Natural killer cell (primary cell): ENCODE measurements at regions not wholly inside any gene's neighbourhood (a gene's known extent, or its start where the extent isn't known, plus 50 kb on each side); places are given as distances from the start of the nearest gene placed in this dataset.
A peak's percentile ranks its signal among the peaks of the same experiment; 100 is the strongest.

ENCODE experiments used
- ATAC-seq, 3 donors: fragments of 150-1000 bp in 2 of 3; fragments of 200-7000 bp in 1 of 3; cut with Tn5 transposase; 1 replicate in 1 of 3; 2 replicates in 2 of 3; pipeline ENCODE4 v1.10.0; 2021; ENCODE audit warnings: mild to moderate bottlenecking in 2 of 3, moderate library complexity in 2 of 3
- DNase-seq, 2 donors: peaks; one replicate each; pipeline versions ENCODE4 v3.0.0 to v3.0.0-alpha.2; 2013 to 2021; ENCODE audit warnings: mixed read lengths in 1 of 2
- H3K27ac ChIP-seq: one replicate; pipeline ENCODE4 v1.5.1; 2013; ENCODE audit warnings: mild to moderate bottlenecking, low read length
- H3K27me3 ChIP-seq: one replicate; pipeline ENCODE4 v1.6.1; 2013; ENCODE audit warnings: low read length; ENCODE audit not compliant: control insufficient read depth, insufficient read depth
- H3K36me3 ChIP-seq: one replicate; pipeline ENCODE4 v1.6.1; 2013; ENCODE audit warnings: low read length; ENCODE audit not compliant: control insufficient read depth, insufficient read depth
- H3K4me1 ChIP-seq: one replicate; pipeline ENCODE4 v1.6.1; 2013; ENCODE audit warnings: low read length; ENCODE audit not compliant: control insufficient read depth, insufficient read depth
- H3K4me3 ChIP-seq: one replicate; pipeline ENCODE4 v1.5.1; 2013; ENCODE audit warnings: low read length
- H3K9me3 ChIP-seq: one replicate; pipeline ENCODE4 v1.6.1; 2013; ENCODE audit warnings: low read length; ENCODE audit not compliant: control insufficient read depth, insufficient read depth
- H3K27ac Mint-ChIP-seq, 2 donors: one replicate each; pipeline ENCODE4 v1.8.0; 2022; ENCODE audit warnings: mild to moderate bottlenecking in 2 of 2, mixed read lengths in 2 of 2, moderate library complexity in 1 of 2
- H3K27me3 Mint-ChIP-seq, 2 donors: one replicate each; pipeline ENCODE4 v1.8.0; 2022; ENCODE audit warnings: low read depth in 2 of 2, mixed read lengths in 2 of 2
- H3K36me3 Mint-ChIP-seq: one replicate; pipeline ENCODE4 v1.8.0; 2022; ENCODE audit warnings: mixed read lengths
- H3K4me1 Mint-ChIP-seq, 2 donors: one replicate each; pipeline ENCODE4 v1.8.0; 2022; ENCODE audit warnings: mixed read lengths in 2 of 2
- H3K4me3 Mint-ChIP-seq: one replicate; pipeline ENCODE4 v1.8.0; 2022; ENCODE audit warnings: mild to moderate bottlenecking, moderate library complexity, mixed read lengths
- H3K9me3 Mint-ChIP-seq, 2 donors: one replicate each; pipeline ENCODE4 v1.8.0; 2022; ENCODE audit warnings: mixed read lengths in 2 of 2
- WGBS: methylation state at CpG from one replicate; pipeline ENCODE4 v1.1.7; 2013; ENCODE audit warnings: missing lambda C conversion rate; ENCODE audit not compliant: insufficient coverage; 5-methylcytosine and 5-hydroxymethylcytosine counted together
- intact Hi-C: fragments of 100-400 bp; cut with micrococcal nuclease; formaldehyde crosslinking; loops from one replicate; pipeline ENCODE4 v1.14.2; 2022
- TF ChIP-seq, protein P1 (sequence below): fragments of 200-600 bp; IDR thresholded peaks from one replicate; pipeline ENCODE4 v1.8.0; 2022; ENCODE audit warnings: antibody characterized with exemption

DNA sequence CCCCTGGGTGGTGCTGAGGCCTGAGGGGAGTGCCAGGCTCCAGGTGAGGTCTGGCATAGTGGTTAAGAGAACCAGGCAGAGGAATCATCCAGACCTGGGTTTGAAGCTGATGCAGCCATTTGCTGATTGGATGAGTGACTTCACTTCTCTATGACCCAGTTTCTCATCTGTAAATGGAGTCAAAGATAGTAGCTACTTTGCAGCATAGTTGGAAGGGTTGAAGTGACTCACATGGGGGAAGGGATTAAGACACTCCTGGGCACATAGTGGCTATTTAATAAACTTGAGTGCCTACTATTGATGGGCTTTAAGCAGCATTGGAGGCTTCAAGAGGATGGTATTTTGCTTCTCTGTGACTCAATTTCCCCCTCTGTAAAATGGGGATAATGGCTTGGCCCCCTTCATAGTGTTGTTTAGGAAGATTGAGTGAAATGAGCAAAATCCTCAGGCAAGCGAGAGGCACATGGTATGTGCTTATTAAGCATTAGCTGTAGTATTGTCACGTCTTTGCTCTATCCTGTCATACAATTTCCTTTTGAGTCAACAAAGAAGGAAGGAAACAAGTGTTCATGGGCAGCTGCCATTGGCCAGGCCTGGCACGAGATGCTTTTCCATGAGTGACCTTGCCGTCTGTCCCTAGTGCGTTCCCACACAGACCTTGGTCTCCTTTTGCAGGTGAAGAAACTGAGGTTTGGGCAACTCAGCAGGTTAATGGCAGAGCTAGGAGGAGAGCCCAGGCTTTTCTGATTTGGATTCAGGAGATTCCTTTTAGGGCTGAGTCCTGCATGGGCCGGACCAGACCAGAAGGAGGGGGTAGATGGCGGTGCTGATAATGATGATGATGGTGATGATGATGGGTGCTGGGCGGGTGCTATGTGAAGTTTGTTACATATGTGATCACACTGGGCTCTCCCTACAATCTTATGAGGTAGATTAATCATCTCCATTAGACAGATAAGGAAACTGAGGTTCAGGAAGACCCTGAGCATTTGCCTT is 131.1 kb upstream of the WNT4 start:
- Mint-ChIP-seq H3K9me3 (peaks cover 0 to under 1% of the 10 kb centered on the region in 2 donors), H3K36me3 (no peaks in the 10 kb centered on the region), H3K4me1 (no peaks in the 10 kb centered on the region), H3K4me3 (no peak overlapping the region), H3K27ac (no peak overlapping the region), H3K27me3 (peaks cover 4 to 9% of the 10 kb centered on the region in 2 donors)
- H3K4me3 ChIP-seq: no peak overlapping the region
- H3K27ac ChIP-seq: no peak overlapping the region
- H3K4me1 ChIP-seq: no peaks in the 10 kb centered on the region
- no peaks in the 10 kb centered on the region for H3K9me3 ChIP-seq
- H3K36me3 ChIP-seq: no peaks in the 10 kb centered on the region
- WGBS: 79% methylated on average over 7 of the region's 8 CpGs
- TF ChIP-seq, protein P1, sequence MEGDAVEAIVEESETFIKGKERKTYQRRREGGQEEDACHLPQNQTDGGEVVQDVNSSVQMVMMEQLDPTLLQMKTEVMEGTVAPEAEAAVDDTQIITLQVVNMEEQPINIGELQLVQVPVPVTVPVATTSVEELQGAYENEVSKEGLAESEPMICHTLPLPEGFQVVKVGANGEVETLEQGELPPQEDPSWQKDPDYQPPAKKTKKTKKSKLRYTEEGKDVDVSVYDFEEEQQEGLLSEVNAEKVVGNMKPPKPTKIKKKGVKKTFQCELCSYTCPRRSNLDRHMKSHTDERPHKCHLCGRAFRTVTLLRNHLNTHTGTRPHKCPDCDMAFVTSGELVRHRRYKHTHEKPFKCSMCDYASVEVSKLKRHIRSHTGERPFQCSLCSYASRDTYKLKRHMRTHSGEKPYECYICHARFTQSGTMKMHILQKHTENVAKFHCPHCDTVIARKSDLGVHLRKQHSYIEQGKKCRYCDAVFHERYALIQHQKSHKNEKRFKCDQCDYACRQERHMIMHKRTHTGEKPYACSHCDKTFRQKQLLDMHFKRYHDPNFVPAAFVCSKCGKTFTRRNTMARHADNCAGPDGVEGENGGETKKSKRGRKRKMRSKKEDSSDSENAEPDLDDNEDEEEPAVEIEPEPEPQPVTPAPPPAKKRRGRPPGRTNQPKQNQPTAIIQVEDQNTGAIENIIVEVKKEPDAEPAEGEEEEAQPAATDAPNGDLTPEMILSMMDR: no peak
- no peaks in the 10 kb centered on the region for H3K27me3 ChIP-seq
- intact Hi-C loops: no loop called here
- DNase-seq (no peak), ATAC-seq (no peak)

DNA sequence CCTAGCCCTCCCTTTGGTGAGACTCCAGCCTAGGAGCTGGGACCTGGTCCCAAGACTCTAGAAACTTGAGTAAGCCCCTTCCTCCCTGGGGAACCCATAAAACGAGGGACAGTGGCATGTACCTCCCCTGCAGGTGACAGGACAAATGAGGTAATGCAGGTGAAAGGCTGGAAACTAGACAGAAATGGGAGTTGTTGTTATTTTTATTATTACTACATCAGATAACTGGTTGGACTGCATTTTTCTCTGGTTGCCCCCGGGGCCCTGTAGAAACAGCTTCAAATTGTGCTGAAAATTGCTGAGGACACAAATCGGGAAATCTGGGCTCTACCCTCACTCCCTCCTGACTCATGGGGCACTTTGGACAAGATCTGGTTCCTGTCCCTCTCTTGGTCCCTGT is 132.3 kb upstream of the WNT4 start:
- Mint-ChIP-seq H3K27me3 (peaks cover 7 to 9% of the 10 kb centered on the region in 2 donors), H3K4me3 (no peak overlapping the region), H3K27ac (no peak overlapping the region), H3K4me1 (no peaks in the 10 kb centered on the region), H3K36me3 (no peaks in the 10 kb centered on the region), H3K9me3 (peaks cover 0 to 4% of the 10 kb centered on the region in 2 donors)
- H3K4me3 ChIP-seq: no peak overlapping the region
- 75% methylated on average over 3 of the region's 3 CpGs for WGBS
- TF ChIP-seq, protein P1: no peak
- no peak overlapping the region for H3K27ac ChIP-seq
- no peaks in the 10 kb centered on the region for H3K9me3 ChIP-seq
- intact Hi-C loops: no loop called here
- H3K36me3 ChIP-seq: no peaks in the 10 kb centered on the region
- DNase-seq (no peak), ATAC-seq (no peak)
- no peaks in the 10 kb centered on the region for H3K4me1 ChIP-seq
- H3K27me3 ChIP-seq: no peaks in the 10 kb centered on the region

DNA sequence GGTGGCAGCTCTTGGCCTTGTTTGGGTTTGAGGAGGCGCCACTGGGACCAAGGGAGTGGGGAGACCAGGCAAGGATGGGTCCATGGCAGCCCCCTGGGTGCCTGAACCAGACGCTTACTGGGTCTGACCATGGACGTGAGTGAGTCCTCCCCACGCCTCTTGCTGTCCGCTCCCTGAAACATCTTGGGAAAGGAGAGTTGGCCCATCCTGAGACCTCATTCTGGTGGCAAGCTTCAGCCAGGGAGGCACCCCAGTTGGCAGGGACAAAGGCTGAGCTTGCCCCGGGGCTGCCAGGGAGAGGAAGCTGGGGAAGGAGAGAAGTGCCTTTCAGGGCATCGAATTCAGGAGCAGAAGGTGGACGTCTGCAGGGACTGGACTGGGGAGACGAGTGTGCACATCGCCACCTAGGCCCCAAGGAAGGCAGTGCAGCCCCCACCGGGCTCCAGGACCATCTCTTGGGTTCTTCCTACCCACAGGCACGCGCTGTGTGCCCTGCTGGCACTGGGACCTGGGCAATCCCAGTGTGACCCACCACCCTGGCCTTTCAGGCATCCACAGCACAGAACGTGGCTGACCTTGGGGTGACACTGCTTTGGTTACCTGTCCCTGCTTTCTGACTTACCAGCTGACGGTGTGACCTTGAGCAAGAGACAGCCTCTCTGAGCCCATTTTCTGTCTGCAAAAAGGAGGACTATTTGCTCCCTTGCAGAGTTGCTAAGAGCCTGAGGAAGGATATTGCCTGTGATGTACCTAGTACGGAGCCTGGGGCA is 132.9 kb upstream of the WNT4 start:
- no peaks in the 10 kb centered on the region for H3K27me3 ChIP-seq
- ATAC-seq: peak in 2 of 3 donors; percentile 58 to 78
- H3K27me3 Mint-ChIP-seq: peaks cover 9 to 10% of the 10 kb centered on the region in 2 donors
- intact Hi-C loops: no loop called here
- TF ChIP-seq, protein P1: peak; percentile 52
- peak; percentile 29 to 46 for DNase-seq
- H3K36me3 ChIP-seq: no peaks in the 10 kb centered on the region
- no peak overlapping the region for H3K4me3 Mint-ChIP-seq
- no peaks in the 10 kb centered on the region for H3K4me1 ChIP-seq
- peaks cover 0 to 4% of the 10 kb centered on the region in 2 donors for H3K9me3 Mint-ChIP-seq
- no peak overlapping the region for H3K27ac Mint-ChIP-seq
- 33% methylated on average over 15 of the region's 16 CpGs for whole genome bisulfite sequencing
- H3K4me1 Mint-ChIP-seq: no peaks in the 10 kb centered on the region
- H3K9me3 ChIP-seq: no peaks in the 10 kb centered on the region
- no peak overlapping the region for H3K27ac ChIP-seq
- no peak overlapping the region for H3K4me3 ChIP-seq
- H3K36me3 Mint-ChIP-seq: no peaks in the 10 kb centered on the region
